HG03521 (cell line): ENCODE measurements at regions not wholly inside any gene's neighbourhood (a gene's known extent, or its start where the extent isn't known, plus 50 kb on each side); places are given as distances from the start of the nearest gene placed in this dataset.
"Not testable (repeated sequence)": the region's sequence is repeated elsewhere in the genome, so short reads cannot be mapped to it uniquely, and the experiment has no call there.

Source experiments
- ATAC-seq: cut with Tn5 transposase; IDR thresholded peaks from one replicate; pipeline ENCODE4 v1.9.1; 2021; ENCODE audit warnings: mild to moderate bottlenecking, moderate library complexity; ENCODE audit not compliant: unreplicated experiment

GRCh38 chr4:115515772-115516171 lies 402.4 kb upstream of the NDST4 start:
- peak; percentile 94 for ATAC-seq

- peak; percentile 25 for ATAC-seq
Measured at GRCh38 chr4:115515366-115515765, 401.9 kb upstream of the NDST4 start.

- ATAC-seq = no peak
Measured at GRCh38 chr4:115514675-115515074, 401.3 kb upstream of the NDST4 start.

- no peak for ATAC-seq
Measured at GRCh38 chr4:115505326-115505725, 391.9 kb upstream of the NDST4 start.

- ATAC-seq = no peak
Measured at GRCh38 chr4:115501656-115502055, 388.2 kb upstream of the NDST4 start.

- not testable (repeated sequence) for ATAC-seq
Measured at GRCh38 chr4:115493770-115494169, 380.4 kb upstream of the NDST4 start.

- ATAC-seq = no peak
Measured at GRCh38 chr4:115491686-115492085, 378.3 kb upstream of the NDST4 start.

GRCh38 chr4:115489279-115489678 lies 375.9 kb upstream of the NDST4 start:
- no peak for ATAC-seq

GRCh38 chr4:115485402-115485801 lies 372.0 kb upstream of the NDST4 start:
- no peak for ATAC-seq

- ATAC-seq = no peak
Measured at GRCh38 chr4:115484479-115484878, 371.1 kb upstream of the NDST4 start.

GRCh38 chr4:115470763-115471162 lies 357.3 kb upstream of the NDST4 start:
- no peak for ATAC-seq

GRCh38 chr4:115459301-115459700 lies 345.9 kb upstream of the NDST4 start:
- ATAC-seq = not testable (repeated sequence)

GRCh38 chr4:115456231-115456630 lies 342.8 kb upstream of the NDST4 start:
- no peak for ATAC-seq

GRCh38 chr4:115454228-115454627 lies 340.8 kb upstream of the NDST4 start:
- ATAC-seq = no peak

GRCh38 chr4:115453416-115453815 lies 340.0 kb upstream of the NDST4 start:
- ATAC-seq = no peak

GRCh38 chr4:115452229-115452628 lies 338.8 kb upstream of the NDST4 start:
- ATAC-seq = not testable (repeated sequence)

GRCh38 chr4:115437739-115438138 lies 324.3 kb upstream of the NDST4 start:
- no peak for ATAC-seq

GRCh38 chr4:115433491-115433890 lies 320.1 kb upstream of the NDST4 start:
- no peak for ATAC-seq

- no peak for ATAC-seq
Measured at GRCh38 chr4:115430024-115430423, 316.6 kb upstream of the NDST4 start.

- no peak for ATAC-seq
Measured at GRCh38 chr4:115428455-115428854, 315.0 kb upstream of the NDST4 start.

GRCh38 chr4:115424852-115425251 lies 311.4 kb upstream of the NDST4 start:
- no peak for ATAC-seq

- ATAC-seq = no peak
Measured at GRCh38 chr4:115418635-115419396, 305.4 kb upstream of the NDST4 start.

- no peak for ATAC-seq
Measured at GRCh38 chr4:115396034-115396433, 282.6 kb upstream of the NDST4 start.
